HCT116 (cell line): ENCODE measurements at regions not wholly inside any gene's neighbourhood (a gene's known extent, or its start where the extent isn't known, plus 50 kb on each side); places are given as distances from the start of the nearest gene placed in this dataset.

Source experiments
- ATAC-seq: fragments of 200-7000 bp; cut with Tn5 transposase; 2 replicates; pipeline ENCODE4 v1.9.1; 2020; ENCODE audit warnings: mild to moderate bottlenecking, moderate library complexity
- BruUV-seq: library from RNA; stranded (reverse); fragments of 400-500 nt; replicated peaks from 2 replicates; lab custom pipeline; 2021; lab: Mats Ljungman, UMichigan
- CTCF ChIA-PET: fragments of 300-600 bp; sonication (Branson Sonifier 250); formaldehyde crosslinking; loops from one replicate; lab custom pipeline; 2021; ENCODE audit warnings: antibody characterized with exemption; lab: Charles Lee
- POLR2A ChIA-PET: fragments of 300-600, 350-600 bp; sonication (Branson Sonifier 250); formaldehyde crosslinking; loops from one replicate; lab custom pipeline; 2021; ENCODE audit warnings: antibody characterized with exemption; lab: Charles Lee
- RAD21 ChIA-PET, 2 experiments: fragments of 300-600 bp; sonication (Branson Sonifier 250); formaldehyde crosslinking; loops; one replicate each; lab custom pipeline; 2023; ENCODE audit warnings: low total read pairs in 2 of 2; ENCODE audit not compliant: uncharacterized antibody in 2 of 2, unreplicated experiment in 2 of 2, low non-redundant PET in 1 of 2; lab: Charles Lee
- DNase-seq: peaks from one replicate; pipeline ENCODE4 v3.0.0-alpha.2; 2010; ENCODE audit warnings: low read depth, low spot score
- H2AFZ ChIP-seq: fragments of 200-600 bp; shearing (Covaris generic), sonication (generic); 2 replicates; pipeline ENCODE4 v1.6.1; 2017; ENCODE audit warnings: low read depth, mixed run types, mixed read lengths, antibody characterized with exemption, low read length; ENCODE audit not compliant: poor library complexity, severe bottlenecking
- H3K27ac ChIP-seq: 2 replicates; pipeline ENCODE4 v1.5.1; 2012; ENCODE audit warnings: low read depth, low read length
- H3K27me3 ChIP-seq: fragments of 200-600 bp; sonication (generic); 2 replicates; pipeline ENCODE4 v1.6.1; 2016; ENCODE audit warnings: mixed run types, low read length, mixed read lengths; ENCODE audit not compliant: insufficient read depth
- H3K36me3 ChIP-seq, 2 experiments: fragments of 200-500 bp in 1 of 2; fragments of 200-600 bp in 1 of 2; sonication (Bioruptor generic) in 1 of 2; sonication (generic) in 1 of 2; 2 replicates each; pipeline versions ENCODE4 v1.5.1 to v1.6.1; 2014 to 2016; ENCODE audit warnings: low read length in 2 of 2, inconsistent platforms in 1 of 2, mixed read lengths in 1 of 2, mixed run types in 1 of 2; ENCODE audit not compliant: insufficient read depth in 2 of 2, control insufficient read depth in 1 of 2
- H3K4me1 ChIP-seq, 2 experiments: fragments of 200-600 bp in 1 of 2; sonication (generic) in 1 of 2; 2 replicates each; pipeline versions ENCODE4 v1.5.1 to v1.6.1; 2012 to 2017; ENCODE audit warnings: low read length in 2 of 2, inconsistent platforms in 1 of 2, mild to moderate bottlenecking in 1 of 2, mixed read lengths in 1 of 2, mixed run types in 1 of 2, moderate library complexity in 1 of 2; ENCODE audit not compliant: insufficient read depth in 2 of 2, control insufficient read depth in 1 of 2
- H3K4me2 ChIP-seq: fragments of 200-600 bp; sonication (generic); 2 replicates; pipeline ENCODE4 v1.6.1; 2017; ENCODE audit warnings: mixed run types, low read length, mixed read lengths
- H3K4me3 ChIP-seq, 2 experiments: fragments of 200-600 bp in 1 of 2; sonication (generic) in 1 of 2; replicated peaks in 1 of 2; 2 replicates each; pipeline ENCODE4 v1.5.1; 2011 to 2016; ENCODE audit warnings: low read length in 2 of 2, control low read depth in 1 of 2, low read depth in 1 of 2, mild to moderate bottlenecking in 1 of 2, mixed read lengths in 1 of 2, mixed run types in 1 of 2
- H3K79me2 ChIP-seq: fragments of 200-600 bp; sonication (generic); 2 replicates; pipeline ENCODE4 v1.6.1; 2017; ENCODE audit warnings: mild to moderate bottlenecking, mixed run types, low read length, moderate library complexity, mixed read lengths; ENCODE audit not compliant: insufficient read depth
- H3K9ac ChIP-seq: fragments of 200-600 bp; sonication (generic); 2 replicates; pipeline ENCODE4 v1.6.1; 2016; ENCODE audit warnings: low read length, mixed read lengths
- H3K9me2 ChIP-seq: fragments of 200-600 bp; sonication (generic), shearing (Covaris generic); 2 replicates; pipeline ENCODE4 v1.6.1; 2017; ENCODE audit warnings: mixed run types, mild to moderate bottlenecking, moderate library complexity; ENCODE audit not compliant: insufficient read depth
- H3K9me3 ChIP-seq, 2 experiments: fragments of 200-500 bp in 1 of 2; fragments of 200-600 bp in 1 of 2; sonication (Bioruptor generic) in 1 of 2; sonication (generic) in 1 of 2; 2 replicates each; pipeline ENCODE4 v1.6.1; 2014 to 2017; ENCODE audit warnings: low read length in 2 of 2, mixed read lengths in 2 of 2, inconsistent platforms in 1 of 2, low read depth in 1 of 2, mild to moderate bottlenecking in 1 of 2, mixed run types in 1 of 2, moderate library complexity in 1 of 2; ENCODE audit not compliant: control insufficient read depth in 1 of 2, insufficient read depth in 1 of 2
- H4K20me1 ChIP-seq: fragments of 200-600 bp; sonication (generic), shearing (Covaris generic); 2 replicates; pipeline ENCODE4 v1.6.1; 2017; ENCODE audit warnings: mixed run types, mild to moderate bottlenecking, moderate library complexity; ENCODE audit not compliant: insufficient read depth
- CEBPB ChIP-seq: IDR thresholded peaks from 2 replicates; pipeline ENCODE4 v1.6.1; 2012; ENCODE audit warnings: low read depth
- EGR1 ChIP-seq: IDR thresholded peaks from 2 replicates; pipeline ENCODE4 v1.6.1; 2012; ENCODE audit warnings: low read depth
- ELF1 ChIP-seq: IDR thresholded peaks from 2 replicates; pipeline ENCODE4 v1.6.1; 2012; ENCODE audit warnings: low read depth, borderline replicate concordance
- FOSL1 ChIP-seq: IDR thresholded peaks from 2 replicates; pipeline ENCODE4 v1.6.1; 2012; ENCODE audit warnings: low read depth
- JUND ChIP-seq: IDR thresholded peaks from 2 replicates; pipeline ENCODE4 v1.6.1; 2012
- POLR2A ChIP-seq: IDR thresholded peaks from 2 replicates; pipeline ENCODE4 v1.7.0; 2011; ENCODE audit warnings: borderline replicate concordance; ENCODE audit not compliant: insufficient read depth, insufficient read length; ENCODE audit errors: extremely low read depth
- POLR2AphosphoS5 ChIP-seq: IDR thresholded peaks from 2 replicates; pipeline ENCODE4 v1.6.1; 2011; ENCODE audit warnings: mild to moderate bottlenecking, low read depth, low read length, moderate library complexity
- RAD21 ChIP-seq: IDR thresholded peaks from 2 replicates; pipeline ENCODE4 v1.6.1; 2012; ENCODE audit warnings: low read depth, mild to moderate bottlenecking
- SIN3A ChIP-seq: IDR thresholded peaks from 2 replicates; pipeline ENCODE4 v1.6.1; 2012; ENCODE audit warnings: low read depth
- SRF ChIP-seq: IDR thresholded peaks from 2 replicates; pipeline ENCODE4 v1.6.1; 2012; ENCODE audit warnings: low read depth
- ZFX ChIP-seq: fragments of 450-650 bp; IDR thresholded peaks from 2 replicates; pipeline ENCODE4 v1.6.1; 2017
- intact Hi-C: fragments of 100-400 bp; cut with micrococcal nuclease; formaldehyde crosslinking; loops from 2 replicates; pipeline ENCODE4 v1.10.0; 2022
- TF ChIP-seq, protein P1 (sequence below), 3 experiments: fragments of 200-600 bp in 1 of 3; sonication (generic) in 1 of 3; IDR thresholded peaks in 2 of 3; conservative IDR thresholded peaks in 1 of 3; 2 replicates each; pipeline ENCODE4 v1.5.1; 2012 to 2017; ENCODE audit warnings: low read depth in 2 of 3, low read length in 2 of 3, antibody characterized with exemption in 1 of 3, borderline replicate concordance in 1 of 3, control low read depth in 1 of 3, mild to moderate bottlenecking in 1 of 3, mixed read lengths in 1 of 3, mixed run types in 1 of 3, moderate library complexity in 1 of 3; ENCODE audit not compliant: insufficient read depth in 1 of 3
- TF ChIP-seq, protein P2 (sequence below): IDR thresholded peaks from 2 replicates; pipeline ENCODE4 v1.6.1; 2012; ENCODE audit warnings: low read depth

DNA sequence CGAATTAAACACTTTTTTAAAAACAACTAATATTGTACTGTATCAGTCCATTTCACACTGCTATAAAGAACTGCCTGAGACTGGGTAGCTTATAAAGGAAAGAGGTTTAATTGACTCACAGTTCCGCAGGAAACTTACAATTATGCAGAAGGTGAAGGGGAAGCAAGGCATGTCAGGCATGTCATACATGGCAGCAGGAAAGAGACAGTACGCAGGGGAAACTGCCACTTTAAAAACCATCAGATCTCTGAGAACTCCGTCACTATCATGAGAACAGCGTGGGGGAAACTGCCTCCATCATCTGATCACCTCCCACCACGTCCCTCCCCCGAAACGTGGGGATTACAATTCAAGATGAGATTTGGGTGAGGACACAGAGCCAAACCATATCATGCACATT lies 162.8 kb upstream of the TPM1 start:
- H3K4me2 ChIP-seq = no peak overlapping the region
- H3K9me3 ChIP-seq = no peaks in the 10 kb centered on the region
- DNase-seq = no peak
- no peaks in the 10 kb centered on the region for H3K9me2 ChIP-seq
- BruUV-seq = no TSS peak
- no peak overlapping the region for H3K4me3 ChIP-seq
- POLR2A ChIA-PET = no interaction called here
- no peaks in the 10 kb centered on the region for H3K79me2 ChIP-seq
- H3K4me1 ChIP-seq = no peaks in the 10 kb centered on the region
- TF ChIP-seq POLR2AphosphoS5 = no peak
- TF ChIP-seq POLR2A = no peak
- no peak for TF ChIP-seq SIN3A
- TF ChIP-seq CEBPB = no peak
- no peak for TF ChIP-seq RAD21
- TF ChIP-seq ZFX = no peak
- TF ChIP-seq SRF = no peak
- TF ChIP-seq, protein P1, sequence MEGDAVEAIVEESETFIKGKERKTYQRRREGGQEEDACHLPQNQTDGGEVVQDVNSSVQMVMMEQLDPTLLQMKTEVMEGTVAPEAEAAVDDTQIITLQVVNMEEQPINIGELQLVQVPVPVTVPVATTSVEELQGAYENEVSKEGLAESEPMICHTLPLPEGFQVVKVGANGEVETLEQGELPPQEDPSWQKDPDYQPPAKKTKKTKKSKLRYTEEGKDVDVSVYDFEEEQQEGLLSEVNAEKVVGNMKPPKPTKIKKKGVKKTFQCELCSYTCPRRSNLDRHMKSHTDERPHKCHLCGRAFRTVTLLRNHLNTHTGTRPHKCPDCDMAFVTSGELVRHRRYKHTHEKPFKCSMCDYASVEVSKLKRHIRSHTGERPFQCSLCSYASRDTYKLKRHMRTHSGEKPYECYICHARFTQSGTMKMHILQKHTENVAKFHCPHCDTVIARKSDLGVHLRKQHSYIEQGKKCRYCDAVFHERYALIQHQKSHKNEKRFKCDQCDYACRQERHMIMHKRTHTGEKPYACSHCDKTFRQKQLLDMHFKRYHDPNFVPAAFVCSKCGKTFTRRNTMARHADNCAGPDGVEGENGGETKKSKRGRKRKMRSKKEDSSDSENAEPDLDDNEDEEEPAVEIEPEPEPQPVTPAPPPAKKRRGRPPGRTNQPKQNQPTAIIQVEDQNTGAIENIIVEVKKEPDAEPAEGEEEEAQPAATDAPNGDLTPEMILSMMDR (IDR thresholded peaks at IDR 0.05 in 2 of 3, conservative IDR thresholded peaks at IDR 0.05 in 1 of 3; ENCODE audit: borderline replicate concordance in 1 of 3, insufficient read depth in 1 of 3, low read depth in 2 of 3, low read length in 2 of 3) = no peak
- TF ChIP-seq ELF1 = no peak
- TF ChIP-seq FOSL1 = no peak
- no peak for TF ChIP-seq EGR1
- no peak for TF ChIP-seq JUND
- TF ChIP-seq, protein P2, sequence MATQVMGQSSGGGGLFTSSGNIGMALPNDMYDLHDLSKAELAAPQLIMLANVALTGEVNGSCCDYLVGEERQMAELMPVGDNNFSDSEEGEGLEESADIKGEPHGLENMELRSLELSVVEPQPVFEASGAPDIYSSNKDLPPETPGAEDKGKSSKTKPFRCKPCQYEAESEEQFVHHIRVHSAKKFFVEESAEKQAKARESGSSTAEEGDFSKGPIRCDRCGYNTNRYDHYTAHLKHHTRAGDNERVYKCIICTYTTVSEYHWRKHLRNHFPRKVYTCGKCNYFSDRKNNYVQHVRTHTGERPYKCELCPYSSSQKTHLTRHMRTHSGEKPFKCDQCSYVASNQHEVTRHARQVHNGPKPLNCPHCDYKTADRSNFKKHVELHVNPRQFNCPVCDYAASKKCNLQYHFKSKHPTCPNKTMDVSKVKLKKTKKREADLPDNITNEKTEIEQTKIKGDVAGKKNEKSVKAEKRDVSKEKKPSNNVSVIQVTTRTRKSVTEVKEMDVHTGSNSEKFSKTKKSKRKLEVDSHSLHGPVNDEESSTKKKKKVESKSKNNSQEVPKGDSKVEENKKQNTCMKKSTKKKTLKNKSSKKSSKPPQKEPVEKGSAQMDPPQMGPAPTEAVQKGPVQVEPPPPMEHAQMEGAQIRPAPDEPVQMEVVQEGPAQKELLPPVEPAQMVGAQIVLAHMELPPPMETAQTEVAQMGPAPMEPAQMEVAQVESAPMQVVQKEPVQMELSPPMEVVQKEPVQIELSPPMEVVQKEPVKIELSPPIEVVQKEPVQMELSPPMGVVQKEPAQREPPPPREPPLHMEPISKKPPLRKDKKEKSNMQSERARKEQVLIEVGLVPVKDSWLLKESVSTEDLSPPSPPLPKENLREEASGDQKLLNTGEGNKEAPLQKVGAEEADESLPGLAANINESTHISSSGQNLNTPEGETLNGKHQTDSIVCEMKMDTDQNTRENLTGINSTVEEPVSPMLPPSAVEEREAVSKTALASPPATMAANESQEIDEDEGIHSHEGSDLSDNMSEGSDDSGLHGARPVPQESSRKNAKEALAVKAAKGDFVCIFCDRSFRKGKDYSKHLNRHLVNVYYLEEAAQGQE = no peak
- H3K36me3 ChIP-seq = no peaks in the 10 kb centered on the region
- H4K20me1 ChIP-seq = no peaks in the 10 kb centered on the region
- no peak overlapping the region for H3K27ac ChIP-seq
- no peak overlapping the region for H2AFZ ChIP-seq
- CTCF ChIA-PET = no interaction called here
- RAD21 ChIA-PET = no interaction called here
- H3K27me3 ChIP-seq = no peaks in the 10 kb centered on the region
- intact Hi-C loops = no loop called here
- no peak for ATAC-seq
- no peak overlapping the region for H3K9ac ChIP-seq
